LoVo (cell line): ENCODE measurements at regions not wholly inside any gene's neighbourhood (a gene's known extent, or its start where the extent isn't known, plus 50 kb on each side); places are given as distances from the start of the nearest gene placed in this dataset.

ENCODE experiments used
- DNase-seq: peaks from one replicate; pipeline ENCODE4 v3.0.0-alpha.2; 2016; ENCODE audit warnings: low spot score

GRCh38 chr3:80492162-80492561 is 724.4 kb upstream of the ROBO1 start:
- no peak for DNase-seq

GRCh38 chr3:80472961-80473360 is 705.2 kb upstream of the ROBO1 start:
- DNase-seq: no peak

DNA sequence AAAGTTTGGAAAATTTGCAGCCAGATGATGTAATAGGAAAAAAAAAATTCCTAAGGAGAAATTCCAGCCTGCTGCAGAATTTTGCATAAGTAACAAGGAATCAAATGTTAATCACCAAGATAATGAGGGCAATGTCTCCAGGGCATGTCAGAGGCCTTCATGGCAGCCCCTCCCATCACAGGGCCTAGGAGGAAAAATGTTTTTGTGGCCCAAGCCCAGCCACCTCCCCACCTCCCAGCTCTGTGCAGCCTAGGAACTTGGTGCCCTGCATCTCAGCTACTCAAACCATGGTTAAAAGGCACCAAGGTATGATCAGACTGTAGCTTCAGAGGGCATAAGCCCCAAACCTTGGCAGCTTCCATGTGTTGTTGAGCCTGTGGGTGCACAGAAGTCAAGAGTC is 704.7 kb upstream of the ROBO1 start:
- DNase-seq: no peak

- no peak for DNase-seq
These were observed 702.6 kb upstream of the ROBO1 start for GRCh38 chr3:80470433-80470832.

DNA sequence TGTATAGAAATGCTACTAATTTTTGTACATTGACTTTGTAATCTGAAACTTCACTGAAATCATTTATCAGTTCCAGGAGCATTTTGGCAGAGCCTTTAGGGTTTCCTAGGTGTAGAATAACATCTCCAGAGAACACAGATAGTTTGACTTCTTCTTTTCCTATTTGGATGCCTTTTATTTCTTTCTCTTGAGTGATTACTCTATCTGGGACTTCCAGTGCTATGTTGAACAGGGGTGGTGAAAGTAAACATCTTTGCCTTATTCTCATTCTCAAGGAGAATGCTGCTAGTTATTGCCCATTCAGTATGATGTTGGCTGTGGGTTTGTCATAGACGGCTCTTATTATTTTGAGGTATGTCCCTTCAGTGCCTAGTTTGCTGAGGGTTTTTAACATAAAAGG is 697.9 kb upstream of the ROBO1 start:
- no peak for DNase-seq

DNA sequence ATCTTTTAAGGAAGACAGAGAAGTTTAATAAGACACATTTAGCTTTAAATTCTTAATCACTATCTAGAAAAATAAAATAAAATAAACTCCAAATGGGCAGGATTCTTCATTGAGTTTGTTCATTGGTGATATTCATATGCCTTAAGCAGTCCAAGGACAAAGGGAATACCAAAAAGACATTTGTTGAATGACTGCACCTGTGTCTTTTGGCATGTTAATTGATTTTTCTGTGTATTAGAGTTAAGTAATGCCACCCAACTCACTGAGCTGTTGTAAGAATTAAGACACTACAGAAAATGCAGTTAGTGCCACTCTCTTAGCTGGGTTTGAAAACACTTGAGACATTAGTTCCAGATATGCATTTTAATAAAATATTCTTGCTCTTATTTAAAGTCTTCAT is 683.6 kb upstream of the ROBO1 start:
- DNase-seq: no peak

GRCh38 chr3:80445641-80446040 is 677.8 kb upstream of the ROBO1 start:
- DNase-seq: no peak

- no peak for DNase-seq
These were observed 677.3 kb upstream of the ROBO1 start for GRCh38 chr3:80445053-80445452.

- no peak for DNase-seq
These were observed 671.7 kb upstream of the ROBO1 start for GRCh38 chr3:80439490-80439889.

GRCh38 chr3:80434366-80434765 is 666.6 kb upstream of the ROBO1 start:
- DNase-seq: no peak

GRCh38 chr3:80424951-80425350 is 657.2 kb upstream of the ROBO1 start:
- no peak for DNase-seq

DNA sequence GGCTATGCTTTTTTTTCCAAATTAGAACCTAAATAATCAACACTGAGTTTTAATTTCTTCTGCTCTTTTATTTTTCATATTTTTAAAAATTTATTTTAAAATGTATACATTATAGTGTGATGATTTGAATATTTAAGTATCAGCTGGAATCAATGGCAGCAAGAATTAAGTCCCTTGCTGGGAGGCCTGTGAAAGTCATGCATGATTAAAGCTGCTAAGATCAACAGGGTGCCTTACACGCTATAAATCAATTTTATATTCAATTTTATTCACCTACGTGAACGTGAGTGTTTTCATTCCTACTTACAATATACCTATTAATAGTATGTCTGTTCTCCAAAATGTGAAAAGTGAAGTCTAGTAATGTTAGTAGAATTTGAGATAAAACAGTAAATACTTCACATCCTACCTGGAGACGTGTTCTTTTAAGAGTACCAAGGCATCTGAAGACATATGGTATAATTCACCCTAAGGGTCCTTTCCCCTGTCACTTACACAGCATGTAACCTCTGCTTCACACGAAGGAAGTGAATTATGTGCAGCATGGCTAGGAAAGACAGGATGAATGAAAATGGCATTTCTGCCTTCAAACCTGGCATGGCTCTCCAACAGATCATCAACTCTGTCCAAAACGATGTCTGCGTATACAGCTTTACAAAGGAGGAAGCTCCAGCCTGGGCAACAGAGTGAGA is 640.4 kb upstream of the ROBO1 start:
- DNase-seq: no peak

GRCh38 chr3:80405618-80406017 is 637.8 kb upstream of the ROBO1 start:
- no peak for DNase-seq

DNA sequence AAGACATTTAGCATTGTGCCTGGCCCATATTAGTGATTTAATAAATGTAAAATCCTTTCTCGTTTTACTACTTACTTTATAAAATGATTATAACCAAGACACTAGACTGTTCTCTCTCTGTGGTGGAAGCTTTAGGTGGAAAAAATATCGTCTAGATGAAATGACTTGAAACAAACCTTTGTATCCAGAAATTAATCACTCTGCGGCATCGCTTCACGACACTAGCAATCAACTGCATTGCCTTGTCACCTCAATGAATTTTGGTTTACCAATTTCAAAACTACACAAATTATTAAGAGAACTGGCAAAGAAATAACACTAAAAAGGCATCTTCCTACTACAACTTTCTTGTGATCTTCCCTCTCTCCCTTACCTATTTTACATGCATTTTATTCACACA is 627.2 kb upstream of the ROBO1 start:
- DNase-seq: no peak

GRCh38 chr3:80391573-80391972 is 623.8 kb upstream of the ROBO1 start:
- no peak for DNase-seq

GRCh38 chr3:80384811-80385210 is 617.0 kb upstream of the ROBO1 start:
- DNase-seq: no peak

GRCh38 chr3:80374423-80374822 is 606.6 kb upstream of the ROBO1 start:
- DNase-seq: no peak

DNA sequence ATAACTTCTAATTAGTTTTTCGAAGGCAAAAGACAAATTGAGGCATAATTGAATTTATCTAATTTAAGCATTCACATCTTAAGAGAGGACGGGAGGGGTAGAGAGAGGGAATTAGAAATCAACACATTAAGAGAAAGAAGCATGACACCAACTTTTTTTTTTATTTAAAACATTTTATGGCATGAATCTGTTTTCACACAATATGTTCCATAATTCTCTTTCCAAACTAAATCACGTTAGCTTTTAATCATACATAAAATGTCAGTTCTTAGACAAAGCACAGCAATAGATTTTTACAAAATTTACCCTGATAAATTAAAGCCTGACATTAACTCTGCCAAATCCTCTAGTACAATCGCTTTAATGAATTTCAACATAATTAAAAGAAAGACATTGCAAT is 600.8 kb upstream of the ROBO1 start:
- DNase-seq: no peak

DNA sequence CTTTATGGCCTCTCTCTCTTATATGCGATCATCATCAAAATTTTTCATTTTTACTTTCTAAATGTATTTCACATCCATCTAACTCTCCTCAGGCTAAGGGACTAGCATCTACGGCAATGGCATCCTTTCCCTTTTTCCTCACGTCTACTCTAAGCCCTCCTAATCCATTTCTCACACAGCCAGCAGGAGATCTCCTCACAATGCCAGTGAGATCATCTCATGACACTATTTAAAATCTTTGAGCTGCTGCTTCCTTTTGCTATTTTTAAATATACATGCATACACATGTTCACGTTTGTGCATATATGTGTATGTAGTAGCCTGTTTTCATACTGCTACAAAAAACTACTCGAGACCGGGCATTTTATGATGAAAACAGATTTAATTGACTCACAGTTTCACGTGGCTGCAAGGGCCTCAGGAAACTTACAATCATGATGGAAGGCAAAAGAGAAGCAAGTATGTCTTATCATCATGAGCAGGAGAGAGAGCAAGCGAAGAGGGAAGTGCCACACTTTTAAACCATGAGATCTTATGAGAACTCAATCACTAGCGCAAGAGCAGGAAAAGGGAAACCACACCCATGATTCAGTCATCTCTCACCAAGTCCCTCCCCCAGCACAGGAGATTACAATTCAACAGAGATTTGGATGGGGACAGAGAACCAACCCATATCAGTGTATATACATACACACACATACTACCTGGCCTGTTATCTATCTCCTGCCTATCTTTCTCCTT is 599.2 kb upstream of the ROBO1 start:
- DNase-seq: no peak

GRCh38 chr3:80357761-80358160 is 590.0 kb upstream of the ROBO1 start:
- no peak for DNase-seq

DNA sequence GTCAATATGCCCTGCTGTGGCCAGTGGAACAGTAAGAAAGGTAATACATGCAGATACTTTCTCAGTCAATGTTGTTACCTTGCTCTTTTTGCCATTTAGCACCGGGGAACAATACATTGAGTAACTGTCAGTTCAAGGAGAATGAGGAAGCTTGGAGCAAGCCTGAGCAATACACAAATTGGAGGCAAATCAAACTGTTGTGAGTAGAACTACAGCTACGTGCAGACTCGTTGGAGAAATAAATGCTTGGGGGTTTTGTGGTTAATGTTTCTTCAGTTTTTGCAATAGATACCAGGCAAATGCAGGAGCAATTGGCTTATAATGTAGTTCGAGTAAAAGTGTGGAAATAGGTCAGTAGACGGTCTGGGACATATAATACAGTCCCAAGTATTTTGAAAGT is 587.3 kb upstream of the ROBO1 start:
- DNase-seq: no peak

- no peak for DNase-seq
These were observed 583.4 kb upstream of the ROBO1 start for GRCh38 chr3:80351201-80351600.

DNA sequence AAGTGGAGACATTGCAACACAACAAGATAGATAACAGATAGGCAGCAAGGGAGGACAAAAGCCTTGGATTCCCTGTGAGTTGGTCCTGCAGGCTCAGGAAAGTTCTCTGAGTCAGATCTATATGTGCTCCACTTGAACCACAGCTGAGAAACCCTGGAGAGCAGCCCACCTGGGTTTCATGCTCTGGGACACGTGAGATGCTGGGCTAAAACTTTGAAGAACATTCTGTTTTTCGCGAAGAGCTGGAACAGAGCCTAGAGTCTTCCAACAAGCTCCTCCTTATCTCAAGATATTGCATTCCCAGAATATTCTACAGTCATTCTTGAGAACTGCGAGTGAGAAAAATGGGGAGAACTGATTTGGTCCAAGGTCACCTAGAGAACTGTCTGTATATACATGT is 583.0 kb upstream of the ROBO1 start:
- no peak for DNase-seq

- DNase-seq: no peak
These were observed 570.6 kb upstream of the ROBO1 start for GRCh38 chr3:80338366-80338765.
